Astrocyte of the cerebellum (primary cell): ENCODE measurements at regions not wholly inside any gene's neighbourhood (a gene's known extent, or its start where the extent isn't known, plus 50 kb on each side); places are given as distances from the start of the nearest gene placed in this dataset.

Experiments used
- DNase-seq: peaks from one replicate; pipeline ENCODE4 v3.0.0-alpha.2; 2011; ENCODE audit warnings: low read depth
- H3K4me3 ChIP-seq: 2 replicates; pipeline ENCODE4 v1.5.1; 2011; ENCODE audit warnings: mild to moderate bottlenecking, low read depth, low read length, moderate library complexity
- in situ Hi-C: cut with HindIII; loops from 2 replicates; pipeline ENCODE4 v1.10.0; 2017; ENCODE audit warnings: low sequenced_read_pairs
- TF ChIP-seq, protein P1 (sequence below): IDR thresholded peaks from 2 replicates; pipeline ENCODE4 v1.5.1; 2012; ENCODE audit warnings: low read length, low read depth, moderate library complexity, mild to moderate bottlenecking; ENCODE audit errors: missing control alignments

DNA sequence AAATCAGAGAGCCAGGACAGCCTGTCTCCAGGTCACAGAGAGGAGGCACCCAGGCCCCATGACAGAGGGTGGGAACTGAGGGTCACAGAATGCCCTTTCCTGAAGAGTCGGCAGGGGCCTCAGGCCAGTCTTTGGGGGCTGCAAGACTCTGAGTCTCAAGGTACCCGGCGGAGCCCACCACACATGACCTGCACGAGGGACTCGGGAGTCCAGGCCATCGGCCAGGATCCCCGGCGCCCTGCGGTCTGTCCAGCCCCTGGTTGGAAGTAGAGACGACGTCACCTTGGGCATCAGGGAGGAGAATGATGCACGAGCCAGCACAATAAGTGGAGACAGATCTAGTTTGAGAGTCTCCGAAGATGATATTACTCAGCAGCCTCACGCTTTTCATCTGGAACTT is 234.7 kb upstream of the SDK2 start:
- no peak overlapping the region for H3K4me3 ChIP-seq
- DNase-seq, result no peak
- in situ Hi-C loops, result no loop called here
- TF ChIP-seq, protein P1, sequence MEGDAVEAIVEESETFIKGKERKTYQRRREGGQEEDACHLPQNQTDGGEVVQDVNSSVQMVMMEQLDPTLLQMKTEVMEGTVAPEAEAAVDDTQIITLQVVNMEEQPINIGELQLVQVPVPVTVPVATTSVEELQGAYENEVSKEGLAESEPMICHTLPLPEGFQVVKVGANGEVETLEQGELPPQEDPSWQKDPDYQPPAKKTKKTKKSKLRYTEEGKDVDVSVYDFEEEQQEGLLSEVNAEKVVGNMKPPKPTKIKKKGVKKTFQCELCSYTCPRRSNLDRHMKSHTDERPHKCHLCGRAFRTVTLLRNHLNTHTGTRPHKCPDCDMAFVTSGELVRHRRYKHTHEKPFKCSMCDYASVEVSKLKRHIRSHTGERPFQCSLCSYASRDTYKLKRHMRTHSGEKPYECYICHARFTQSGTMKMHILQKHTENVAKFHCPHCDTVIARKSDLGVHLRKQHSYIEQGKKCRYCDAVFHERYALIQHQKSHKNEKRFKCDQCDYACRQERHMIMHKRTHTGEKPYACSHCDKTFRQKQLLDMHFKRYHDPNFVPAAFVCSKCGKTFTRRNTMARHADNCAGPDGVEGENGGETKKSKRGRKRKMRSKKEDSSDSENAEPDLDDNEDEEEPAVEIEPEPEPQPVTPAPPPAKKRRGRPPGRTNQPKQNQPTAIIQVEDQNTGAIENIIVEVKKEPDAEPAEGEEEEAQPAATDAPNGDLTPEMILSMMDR, result no peak

DNA sequence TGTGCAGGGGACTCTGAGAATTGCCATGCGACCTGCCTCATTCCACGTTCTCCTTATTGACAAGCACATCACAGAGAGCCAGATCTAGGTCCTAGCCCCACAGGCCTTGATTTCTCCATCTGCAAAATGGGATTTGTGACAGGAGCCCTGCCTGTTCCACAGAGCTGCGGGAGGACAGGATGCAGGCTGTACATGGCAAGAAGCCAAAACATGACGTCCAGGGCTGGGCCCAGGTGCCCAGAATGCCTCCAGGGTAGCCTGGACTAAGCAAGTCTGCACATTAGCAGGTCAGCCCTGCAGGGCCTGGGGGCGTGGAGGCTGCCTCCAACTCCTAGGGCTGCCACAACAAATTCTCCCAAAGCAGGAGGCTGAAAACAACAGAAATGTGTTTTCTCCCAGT is 235.7 kb upstream of the SDK2 start:
- no peak for DNase-seq
- no peak overlapping the region for H3K4me3 ChIP-seq
- in situ Hi-C loops, result no loop called here
- TF ChIP-seq, protein P1, result no peak

GRCh38 chr17:73882590-73882989 is 238.3 kb upstream of the SDK2 start:
- TF ChIP-seq, protein P1, result no peak
- no peak overlapping the region for H3K4me3 ChIP-seq
- no peak for DNase-seq
- in situ Hi-C loops, result no loop called here

GRCh38 chr17:73883175-73883574 is 238.9 kb upstream of the SDK2 start:
- TF ChIP-seq, protein P1, result no peak
- no peak overlapping the region for H3K4me3 ChIP-seq
- in situ Hi-C loops, result no loop called here
- DNase-seq, result no peak

- in situ Hi-C loops, result no loop called here
- H3K4me3 ChIP-seq, result no peak overlapping the region
- TF ChIP-seq, protein P1, result no peak
- no peak for DNase-seq
These were observed 243.5 kb upstream of the SDK2 start for GRCh38 chr17:73887739-73888138.

- no peak for DNase-seq
- no peak overlapping the region for H3K4me3 ChIP-seq
- in situ Hi-C loops, result no loop called here
- TF ChIP-seq, protein P1, result no peak
These were observed 244.6 kb upstream of the SDK2 start for GRCh38 chr17:73888862-73889261.

- in situ Hi-C loops, result no loop called here
- no peak for DNase-seq
- TF ChIP-seq, protein P1, result no peak
- no peak overlapping the region for H3K4me3 ChIP-seq
These were observed 245.2 kb upstream of the SDK2 start for GRCh38 chr17:73889439-73889838.
